Trophoblast cell (in vitro differentiated cells and primary cell): ENCODE measurements at regions not wholly inside any gene's neighbourhood (a gene's known extent, or its start where the extent isn't known, plus 50 kb on each side); places are given as distances from the start of the nearest gene placed in this dataset.

ENCODE experiments used
- DNase-seq, 2 donors: peaks; one replicate each; pipeline ENCODE4 v3.0.0-alpha.2; 2016
- H2AFZ ChIP-seq: 2 replicates; pipeline ENCODE4 v1.6.1; 2013; ENCODE audit warnings: low read length, moderate library complexity, mild to moderate bottlenecking; ENCODE audit not compliant: insufficient read depth, poor library complexity
- H2AK5ac ChIP-seq: 2 replicates; pipeline ENCODE4 v1.6.1; 2013; ENCODE audit warnings: mild to moderate bottlenecking, low read length
- H2BK120ac ChIP-seq: 2 replicates; pipeline ENCODE4 v1.6.1; 2013; ENCODE audit warnings: low read length, mild to moderate bottlenecking, moderate library complexity; ENCODE audit not compliant: insufficient read depth, poor library complexity
- H2BK12ac ChIP-seq: 2 replicates; pipeline ENCODE4 v1.6.1; 2013; ENCODE audit warnings: mild to moderate bottlenecking, low read length, moderate library complexity
- H2BK5ac ChIP-seq: 2 replicates; pipeline ENCODE4 v1.6.1; 2013; ENCODE audit warnings: low read length, low read depth, moderate library complexity, mild to moderate bottlenecking; ENCODE audit not compliant: poor library complexity
- H3K14ac ChIP-seq: 2 replicates; pipeline ENCODE4 v1.6.1; 2013; ENCODE audit warnings: mild to moderate bottlenecking, low read length
- H3K18ac ChIP-seq: 2 replicates; pipeline ENCODE4 v1.6.1; 2013; ENCODE audit warnings: mild to moderate bottlenecking, low read length
- H3K23ac ChIP-seq: 2 replicates; pipeline ENCODE4 v1.6.1; 2013; ENCODE audit warnings: low read length
- H3K27ac ChIP-seq: 2 replicates; pipeline ENCODE4 v1.5.1; 2013; ENCODE audit warnings: low read depth, mild to moderate bottlenecking, inconsistent platforms, low read length, moderate library complexity
- H3K27me3 ChIP-seq: 2 replicates; pipeline ENCODE4 v1.6.1; 2013; ENCODE audit warnings: inconsistent platforms, mild to moderate bottlenecking, low read length, moderate library complexity; ENCODE audit not compliant: insufficient read depth
- H3K36me3 ChIP-seq, 2 experiments: 1 replicate in 1 of 2; 2 replicates in 1 of 2; pipeline ENCODE4 v1.6.1; 2013; ENCODE audit warnings: low read length in 2 of 2, mild to moderate bottlenecking in 2 of 2, moderate library complexity in 1 of 2; ENCODE audit not compliant: insufficient read depth in 2 of 2, control insufficient read depth in 1 of 2
- H3K4ac ChIP-seq: 2 replicates; pipeline ENCODE4 v1.6.1; 2013; ENCODE audit warnings: low read depth, mild to moderate bottlenecking, low read length, moderate library complexity
- H3K4me1 ChIP-seq, 2 experiments: 1 replicate in 1 of 2; 2 replicates in 1 of 2; pipeline ENCODE4 v1.6.1; 2013; ENCODE audit warnings: low read length in 2 of 2, mild to moderate bottlenecking in 2 of 2, moderate library complexity in 1 of 2; ENCODE audit not compliant: insufficient read depth in 2 of 2, control insufficient read depth in 1 of 2
- H3K4me2 ChIP-seq: 2 replicates; pipeline ENCODE4 v1.6.1; 2013; ENCODE audit warnings: inconsistent platforms, mild to moderate bottlenecking, low read length, moderate library complexity
- H3K4me3 ChIP-seq: 2 replicates; pipeline ENCODE4 v1.5.1; 2013; ENCODE audit warnings: mild to moderate bottlenecking, low read depth, low read length, inconsistent platforms
- H3K79me1 ChIP-seq: one replicate; pipeline ENCODE4 v1.6.1; 2013; ENCODE audit warnings: low read length
- H3K79me2 ChIP-seq: 2 replicates; pipeline ENCODE4 v1.6.1; 2013; ENCODE audit warnings: low read length, mild to moderate bottlenecking; ENCODE audit not compliant: control insufficient read depth, insufficient read depth, poor library complexity
- H3K9ac ChIP-seq: 2 replicates; pipeline ENCODE4 v1.6.1; 2013; ENCODE audit warnings: mild to moderate bottlenecking, low read length
- H3K9me3 ChIP-seq: 2 replicates; pipeline ENCODE4 v1.6.1; 2013; ENCODE audit warnings: low read depth, mild to moderate bottlenecking, control low read depth, inconsistent platforms, low read length; ENCODE audit not compliant: insufficient read depth
- H4K12ac ChIP-seq: 2 replicates; pipeline ENCODE4 v1.6.1; 2013; ENCODE audit warnings: low read depth, mild to moderate bottlenecking, low read length, moderate library complexity
- H4K8ac ChIP-seq: 2 replicates; pipeline ENCODE4 v1.6.1; 2013; ENCODE audit warnings: low read depth, mild to moderate bottlenecking, low read length, moderate library complexity
- H4K91ac ChIP-seq: one replicate; pipeline ENCODE4 v1.6.1; 2013; ENCODE audit warnings: low read depth, mild to moderate bottlenecking, low read length, moderate library complexity
- WGBS: extraction: QIAGEN DNeasy Blood & Tissue Kit; methylation state at CpG from one replicate; pipeline ENCODE4 v1.1.7; 2013; ENCODE audit warnings: missing lambda C conversion rate; ENCODE audit not compliant: insufficient read length, insufficient coverage; ENCODE audit errors: extremely low coverage; 5-methylcytosine and 5-hydroxymethylcytosine counted together

GRCh38 chr11:15738931-15739330 lies 617.4 kb downstream of the SOX6 start:
- Histone ChIP-seq H3K79me2 (no peaks in the 10 kb centered on the region), H3K79me1 (no peaks in the 10 kb centered on the region), H3K9ac (no peak overlapping the region), H3K27ac (no peak overlapping the region), H2AFZ (no peak overlapping the region), H3K4me1 (no peaks in the 10 kb centered on the region), H2AK5ac (no peak overlapping the region), H3K4me3 (no peak overlapping the region), H3K18ac (no peak overlapping the region), H4K8ac (no peak overlapping the region), H3K14ac (no peak overlapping the region), H3K27me3 (no peaks in the 10 kb centered on the region), H2BK120ac (no peak overlapping the region), H4K91ac (no peak overlapping the region), H3K9me3 (no peaks in the 10 kb centered on the region), H4K12ac (no peak overlapping the region), H2BK12ac (no peak overlapping the region), H3K4ac (no peak overlapping the region), H2BK5ac (no peak overlapping the region), H3K36me3 (no peaks in the 10 kb centered on the region), H3K4me2 (no peak overlapping the region), H3K23ac (no peak overlapping the region)
- WGBS = no CpG with 5 or more reads among the region's 5 CpGs
- DNase-seq = no peak

GRCh38 chr11:15742626-15743519 lies 613.5 kb downstream of the SOX6 start:
- Histone ChIP-seq H3K9me3 (no peaks in the 10 kb centered on the region), H3K4me2 (no peak overlapping the region), H3K27me3 (no peaks in the 10 kb centered on the region), H2AK5ac (no peak overlapping the region), H3K27ac (no peak overlapping the region), H3K23ac (no peak overlapping the region), H2BK12ac (no peak overlapping the region), H3K36me3 (no peaks in the 10 kb centered on the region), H2BK5ac (no peak overlapping the region), H4K91ac (no peak overlapping the region), H3K4me1 (no peaks in the 10 kb centered on the region), H4K12ac (no peak overlapping the region), H3K79me1 (no peaks in the 10 kb centered on the region), H2AFZ (no peak overlapping the region), H3K14ac (no peak overlapping the region), H3K4me3 (no peak overlapping the region), H3K9ac (no peak overlapping the region), H2BK120ac (no peak overlapping the region), H4K8ac (no peak overlapping the region), H3K79me2 (no peaks in the 10 kb centered on the region), H3K18ac (no peak overlapping the region), H3K4ac (no peak overlapping the region)
- no CpG with 5 or more reads among the region's 7 CpGs for WGBS
- DNase-seq = no peak

- no peak overlapping the region for H2BK120ac ChIP-seq
- H3K14ac ChIP-seq = no peak overlapping the region
- no peak overlapping the region for H3K4me3 ChIP-seq
- no CpG with 5 or more reads among the region's 3 CpGs for WGBS
- no peak overlapping the region for H3K23ac ChIP-seq
- no peak overlapping the region for H4K91ac ChIP-seq
- no peak overlapping the region for H2AFZ ChIP-seq
- no peaks in the 10 kb centered on the region for H3K79me2 ChIP-seq
- no peak overlapping the region for H3K18ac ChIP-seq
- H2BK5ac ChIP-seq = no peak overlapping the region
- H2AK5ac ChIP-seq = no peak overlapping the region
- no peaks in the 10 kb centered on the region for H3K36me3 ChIP-seq
- no peaks in the 10 kb centered on the region for H3K9me3 ChIP-seq
- no peaks in the 10 kb centered on the region for H3K4me1 ChIP-seq
- no peak overlapping the region for H3K9ac ChIP-seq
- no peaks in the 10 kb centered on the region for H3K79me1 ChIP-seq
- no peak for DNase-seq
- H4K8ac ChIP-seq = no peak overlapping the region
- H3K27me3 ChIP-seq = no peaks in the 10 kb centered on the region
- H3K4me2 ChIP-seq = no peak overlapping the region
- H3K27ac ChIP-seq = no peak overlapping the region
- no peak overlapping the region for H3K4ac ChIP-seq
- H2BK12ac ChIP-seq = no peak overlapping the region
- no peak overlapping the region for H4K12ac ChIP-seq
These were observed 611.7 kb downstream of the SOX6 start for GRCh38 chr11:15744693-15745092.

- Histone ChIP-seq H2AFZ (no peak overlapping the region), H2BK120ac (no peak overlapping the region), H3K18ac (no peak overlapping the region), H3K4me2 (no peak overlapping the region), H2BK5ac (no peak overlapping the region), H4K91ac (no peak overlapping the region), H3K23ac (no peak overlapping the region), H3K79me2 (no peaks in the 10 kb centered on the region), H3K4me3 (no peak overlapping the region), H3K4me1 (no peaks in the 10 kb centered on the region), H3K4ac (no peak overlapping the region), H4K12ac (no peak overlapping the region), H3K14ac (no peak overlapping the region), H3K27ac (no peak overlapping the region), H3K36me3 (no peaks in the 10 kb centered on the region), H2BK12ac (no peak overlapping the region), H4K8ac (no peak overlapping the region), H3K9me3 (no peaks in the 10 kb centered on the region), H3K79me1 (no peaks in the 10 kb centered on the region), H3K9ac (no peak overlapping the region), H3K27me3 (no peaks in the 10 kb centered on the region), H2AK5ac (no peak overlapping the region)
- no CpG with 5 or more reads among the region's 2 CpGs for WGBS
- DNase-seq = no peak
These were observed 611.1 kb downstream of the SOX6 start for GRCh38 chr11:15745266-15745665.
